GM12878 (cell line): ENCODE measurements at regions not wholly inside any gene's neighbourhood (a gene's known extent, or its start where the extent isn't known, plus 50 kb on each side); places are given as distances from the start of the nearest gene placed in this dataset.

Experiments
- ATAC-seq: fragments of 200-7000 bp; cut with Tn5 transposase; 3 replicates; pipeline ENCODE4 v1.9.1; 2020; ENCODE audit warnings: mild to moderate bottlenecking, moderate library complexity
- BruUV-seq: library from RNA; stranded (reverse); fragments of 400-500 nt; replicated peaks from 2 replicates; lab custom pipeline; 2021; lab: Mats Ljungman, UMichigan
- CTCF ChIA-PET: fragments of 300-600 bp; sonication (Branson Sonifier 250); formaldehyde crosslinking; extraction: SDS; loops from one replicate; lab custom pipeline; 2021; ENCODE audit warnings: inconsistent platforms; lab: Yijun Ruan, JAX
- POLR2A ChIA-PET: fragments of 350-600 bp; formaldehyde crosslinking; extraction: SDS; loops from one replicate; lab custom pipeline; 2021; ENCODE audit warnings: inconsistent platforms; lab: Charles Lee
- RAD21 ChIA-PET: fragments of 300-600 bp; sonication (Branson Sonifier 250); formaldehyde crosslinking; loops from one replicate; lab custom pipeline; 2023; ENCODE audit warnings: antibody characterized with exemption; ENCODE audit not compliant: unreplicated experiment; lab: Charles Lee
- SMC1A ChIA-PET: fragments of 300-600 bp; sonication (Branson Sonifier 250); formaldehyde crosslinking; loops from one replicate; lab custom pipeline; 2023; ENCODE audit not compliant: unreplicated experiment, uncharacterized antibody; lab: Charles Lee
- DNase-seq: peaks from one replicate; pipeline ENCODE4 v3.0.0-alpha.2; 2011; ENCODE audit warnings: low read depth, low spot score
- FAIRE-seq: peaks from 3 replicates; lab custom pipeline; 2011; peaks lifted over from hg19 to GRCh38; lab: Jason Lieb, UNC
- H2AFZ ChIP-seq: 2 replicates; pipeline ENCODE4 v1.6.0; 2011; ENCODE audit warnings: low read depth, low read length, control low read depth; ENCODE audit not compliant: control insufficient read depth
- H3K27ac ChIP-seq: 2 replicates; pipeline ENCODE4 v1.5.1; 2011; ENCODE audit warnings: control low read depth; ENCODE audit not compliant: control insufficient read depth, insufficient read depth
- H3K27me3 ChIP-seq, 2 experiments: replicated peaks in 1 of 2; 2 replicates each; pipeline versions ENCODE4 v1.6.0 to v1.6.1; 2011; ENCODE audit warnings: low read length in 1 of 2; ENCODE audit not compliant: control insufficient read depth in 2 of 2, insufficient read depth in 2 of 2
- H3K36me3 ChIP-seq, 2 experiments: 2 replicates each; pipeline ENCODE4 v1.5.1; 2011; ENCODE audit warnings: low read length in 1 of 2; ENCODE audit not compliant: control insufficient read depth in 2 of 2, insufficient read depth in 2 of 2
- H3K4me1 ChIP-seq: 2 replicates; pipeline ENCODE4 v1.6.1; 2011; ENCODE audit warnings: mild to moderate bottlenecking, low read length, moderate library complexity, mixed read lengths; ENCODE audit not compliant: control insufficient read depth, insufficient read depth
- H3K4me2 ChIP-seq: 2 replicates; pipeline ENCODE4 v1.6.0; 2011; ENCODE audit warnings: control low read depth; ENCODE audit not compliant: control insufficient read depth, insufficient read depth
- H3K4me3 ChIP-seq: fragments of 200-600 bp; sonication (generic); 2 replicates; pipeline ENCODE4 v1.5.1; 2016
- H3K79me2 ChIP-seq: 2 replicates; pipeline ENCODE4 v1.6.0; 2011; ENCODE audit warnings: low read length; ENCODE audit not compliant: control insufficient read depth, insufficient read depth
- H3K9ac ChIP-seq: 2 replicates; pipeline ENCODE4 v1.8.0; 2011; ENCODE audit warnings: low read length, control low read depth, mixed read lengths; ENCODE audit not compliant: control insufficient read depth, insufficient read depth
- H3K9me3 ChIP-seq: replicated peaks from 3 replicates; pipeline ENCODE4 v1.5.1; 2011; ENCODE audit warnings: mild to moderate bottlenecking, low read length; ENCODE audit not compliant: control insufficient read depth, insufficient read depth
- H4K20me1 ChIP-seq: 2 replicates; pipeline ENCODE4 v1.6.0; 2011; ENCODE audit not compliant: control insufficient read depth, insufficient read depth
- CHD4 ChIP-seq: fragments of 200-600 bp; sonication (generic); IDR thresholded peaks from 2 replicates; pipeline ENCODE4 v1.6.1; 2016; ENCODE audit warnings: mild to moderate bottlenecking
- CREB1 ChIP-seq: IDR thresholded peaks from 2 replicates; pipeline ENCODE4 v1.6.1; 2012; ENCODE audit warnings: low read depth, mild to moderate bottlenecking, inconsistent platforms
- DPF2 ChIP-seq: fragments of 450-650 bp; IDR thresholded peaks from 2 replicates; pipeline ENCODE4 v1.6.1; 2017; ENCODE audit warnings: mild to moderate bottlenecking
- ELK1 ChIP-seq: IDR thresholded peaks from 2 replicates; pipeline ENCODE4 v1.6.1; 2012; ENCODE audit warnings: low read depth, low read length, improper control_type of control experiment
- JUND ChIP-seq: IDR thresholded peaks from 2 replicates; pipeline ENCODE4 v1.6.1; 2012; ENCODE audit warnings: low read depth, mild to moderate bottlenecking, low read length, improper control_type of control experiment, moderate library complexity
- MTA2 ChIP-seq: fragments of 450-650 bp; IDR thresholded peaks from 2 replicates; pipeline ENCODE4 v1.6.1; 2016; ENCODE audit warnings: low read depth, mild to moderate bottlenecking, moderate library complexity
- NR2C2 ChIP-seq: IDR thresholded peaks from 2 replicates; pipeline ENCODE4 v1.6.1; 2011; ENCODE audit warnings: borderline replicate concordance, low read depth; ENCODE audit not compliant: control insufficient read depth, insufficient read length
- PAX8 ChIP-seq: fragments of 450-650 bp; IDR thresholded peaks from 2 replicates; pipeline ENCODE4 v1.6.1; 2017; ENCODE audit warnings: mild to moderate bottlenecking, moderate library complexity
- SKIL ChIP-seq: fragments of 450-650 bp; IDR thresholded peaks from 2 replicates; pipeline ENCODE4 v1.6.1; 2017; ENCODE audit warnings: mild to moderate bottlenecking, low read depth, inconsistent platforms; ENCODE audit not compliant: poor library complexity, severe bottlenecking
- SMAD5 ChIP-seq: IDR thresholded peaks from 2 replicates; pipeline ENCODE4 v1.6.1; 2016; ENCODE audit warnings: antibody characterized with exemption, low read depth
- SPI1 ChIP-seq: IDR thresholded peaks from 2 replicates; pipeline ENCODE4 v1.6.1; 2011; ENCODE audit warnings: low read depth, mild to moderate bottlenecking, low read length, moderate library complexity, borderline replicate concordance; ENCODE audit not compliant: insufficient read depth
- in situ Hi-C: fragments of 300-500 bp; cut with MboI; formaldehyde crosslinking; loops from 9 replicates; pipeline ENCODE4 v1.14.3; 2018; ENCODE audit warnings: mixed read lengths
- intact Hi-C: fragments of 100-400 bp; cut with micrococcal nuclease; formaldehyde crosslinking; loops from one replicate; pipeline ENCODE4 v1.14.2; 2022; ENCODE audit not compliant: unreplicated experiment

GRCh38 chr11:23997356-23997755 is 499.5 kb upstream of the LUZP2 start (continued):
- TF ChIP-seq CREB1, result no peak
- TF ChIP-seq ELK1, result no peak
- TF ChIP-seq SMAD5, result no peak

GRCh38 chr11:24005202-24005876 is 491.5 kb upstream of the LUZP2 start:
- no peaks in the 10 kb centered on the region; the same call in 2 of the 3 replicates for H3K9me3 ChIP-seq
- POLR2A ChIA-PET, result no interaction called here
- H4K20me1 ChIP-seq, result no peaks in the 10 kb centered on the region
- H2AFZ ChIP-seq, result no peak overlapping the region
- SMC1A ChIA-PET, result no interaction called here
- no peak overlapping the region for H3K4me3 ChIP-seq
- H3K4me2 ChIP-seq, result no peak overlapping the region
- TF ChIP-seq DPF2, result 0 out of 2 replicates have a peak, but pooled peaks have one; percentile 45
- no peak for TF ChIP-seq PAX8
- TF ChIP-seq SPI1, result peak; percentile 53; the same call in 1 of the 2 replicates
- TF ChIP-seq JUND, result no peak
- no peak for TF ChIP-seq NR2C2
- TF ChIP-seq SKIL, result no peak
- peak; percentile 72; the same call in 1 of the 2 replicates for TF ChIP-seq MTA2
- TF ChIP-seq CHD4, result no peak
- CTCF ChIA-PET, result no interaction called here
- in situ Hi-C loops (no loop called here), intact Hi-C loops (no loop called here)
- H3K9ac ChIP-seq, result no peak overlapping the region
- H3K4me1 ChIP-seq, result no peaks in the 10 kb centered on the region
- H3K79me2 ChIP-seq, result no peaks in the 10 kb centered on the region
- DNase-seq (no peak), FAIRE-seq (no peak), ATAC-seq (no peak; the same call in 2 of the 3 replicates)
- H3K27ac ChIP-seq, result no peak overlapping the region
- no peaks in the 10 kb centered on the region for H3K36me3 ChIP-seq
- no peaks in the 10 kb centered on the region for H3K27me3 ChIP-seq
- RAD21 ChIA-PET, result interaction anchor here (1.0 kb wide), 1 partner anchor 26 kb away, joined by 5 read pairs; no protein-coding TSS in a partner anchor
- BruUV-seq, result no TSS peak
